ENCODE measurements at regions not wholly inside any gene's neighbourhood (a gene's known extent, or its start where the extent isn't known, plus 50 kb on each side); places are given as distances from the start of the nearest gene placed in this dataset.

DNA sequence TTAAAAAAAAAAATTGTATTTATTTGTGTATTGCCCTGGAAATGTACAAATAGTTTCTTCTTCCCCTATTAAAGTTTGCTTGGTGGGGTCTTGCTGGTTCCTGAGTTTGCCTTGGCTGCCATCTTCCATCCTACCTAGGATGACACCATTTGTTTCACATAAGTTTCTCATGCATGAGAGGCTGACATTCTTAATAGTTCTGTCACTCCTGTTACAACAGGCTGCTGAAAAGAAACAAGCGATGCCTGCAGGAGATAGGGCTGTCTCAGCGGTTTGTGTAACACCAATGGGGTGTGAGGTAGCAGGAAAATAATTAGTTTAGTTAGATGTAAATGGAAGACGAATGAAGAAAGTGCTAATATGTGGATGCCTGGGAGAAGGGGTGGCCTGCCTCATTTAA is 1000.9 kb upstream of the RBFOX1 start:
- DNase-seq (ENCODE audit: extremely low read depth, low read depth) = no peak
- TF ChIP-seq, protein P1, sequence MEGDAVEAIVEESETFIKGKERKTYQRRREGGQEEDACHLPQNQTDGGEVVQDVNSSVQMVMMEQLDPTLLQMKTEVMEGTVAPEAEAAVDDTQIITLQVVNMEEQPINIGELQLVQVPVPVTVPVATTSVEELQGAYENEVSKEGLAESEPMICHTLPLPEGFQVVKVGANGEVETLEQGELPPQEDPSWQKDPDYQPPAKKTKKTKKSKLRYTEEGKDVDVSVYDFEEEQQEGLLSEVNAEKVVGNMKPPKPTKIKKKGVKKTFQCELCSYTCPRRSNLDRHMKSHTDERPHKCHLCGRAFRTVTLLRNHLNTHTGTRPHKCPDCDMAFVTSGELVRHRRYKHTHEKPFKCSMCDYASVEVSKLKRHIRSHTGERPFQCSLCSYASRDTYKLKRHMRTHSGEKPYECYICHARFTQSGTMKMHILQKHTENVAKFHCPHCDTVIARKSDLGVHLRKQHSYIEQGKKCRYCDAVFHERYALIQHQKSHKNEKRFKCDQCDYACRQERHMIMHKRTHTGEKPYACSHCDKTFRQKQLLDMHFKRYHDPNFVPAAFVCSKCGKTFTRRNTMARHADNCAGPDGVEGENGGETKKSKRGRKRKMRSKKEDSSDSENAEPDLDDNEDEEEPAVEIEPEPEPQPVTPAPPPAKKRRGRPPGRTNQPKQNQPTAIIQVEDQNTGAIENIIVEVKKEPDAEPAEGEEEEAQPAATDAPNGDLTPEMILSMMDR (IDR thresholded peaks at IDR 0.05; ENCODE audit: low read depth, low read length) = no peak

DNA sequence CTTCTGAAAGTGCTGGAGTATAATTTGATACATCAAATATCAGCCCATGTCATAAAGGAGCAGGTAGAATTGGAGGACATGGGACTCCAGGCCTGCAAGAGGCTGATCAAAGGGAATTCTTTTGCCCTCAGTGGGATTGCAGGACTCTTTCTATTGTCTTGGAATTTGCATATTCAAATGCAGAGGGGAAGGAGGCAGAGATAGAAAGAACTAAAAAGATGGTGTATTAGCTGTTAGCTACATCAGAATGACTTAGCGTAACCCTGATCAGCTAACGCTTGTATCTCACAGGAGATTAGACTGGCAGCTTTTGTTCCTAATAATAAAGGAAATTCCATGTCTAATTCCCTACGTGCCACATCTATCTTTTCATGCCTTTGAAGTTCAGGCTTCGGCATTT is 1014.7 kb upstream of the RBFOX1 start:
- no peak for DNase-seq (ENCODE audit: extremely low read depth, low read depth)
- TF ChIP-seq, protein P1 (IDR thresholded peaks at IDR 0.05; ENCODE audit: low read depth, low read length) = no peak

GRCh38 chr16:6309271-6309670 is 1023.4 kb upstream of the RBFOX1 start:
- TF ChIP-seq, protein P1 (IDR thresholded peaks at IDR 0.05; ENCODE audit: low read depth, low read length) = no peak
- DNase-seq (ENCODE audit: extremely low read depth, low read depth) = no peak

GRCh38 chr16:6308176-6308575 is 1024.5 kb upstream of the RBFOX1 start:
- TF ChIP-seq, protein P1 (IDR thresholded peaks at IDR 0.05; ENCODE audit: low read depth, low read length) = no peak
- DNase-seq (ENCODE audit: extremely low read depth, low read depth) = no peak

GRCh38 chr16:6300523-6300922 is 1032.1 kb upstream of the RBFOX1 start:
- TF ChIP-seq, protein P1 (IDR thresholded peaks at IDR 0.05; ENCODE audit: low read depth, low read length) = no peak
- no peak for DNase-seq (ENCODE audit: extremely low read depth, low read depth)

GRCh38 chr16:6297666-6298410 is 1034.8 kb upstream of the RBFOX1 start:
- TF ChIP-seq, protein P1 (IDR thresholded peaks at IDR 0.05; ENCODE audit: low read depth, low read length) = no peak
- DNase-seq (ENCODE audit: extremely low read depth, low read depth) = no peak

DNA sequence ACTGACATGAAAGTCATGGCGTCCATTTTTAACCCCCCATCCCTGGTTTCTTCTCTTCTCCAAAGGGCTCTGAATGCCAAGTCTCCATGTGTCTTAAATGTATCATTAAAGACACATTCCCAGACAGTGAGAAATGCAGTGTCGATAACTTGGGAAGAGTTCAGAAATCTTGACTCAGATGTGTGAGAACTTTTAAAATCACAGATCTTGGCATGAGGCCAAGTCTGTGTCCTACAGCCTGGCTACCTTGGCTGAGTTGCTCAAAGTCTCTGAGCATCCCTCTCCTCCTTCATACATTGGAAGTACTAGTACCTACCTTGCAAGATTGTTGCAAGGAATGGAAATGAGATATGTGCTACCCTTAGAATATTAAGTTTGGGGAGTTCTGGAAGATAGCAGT is 1046.5 kb upstream of the RBFOX1 start:
- TF ChIP-seq, protein P1 (IDR thresholded peaks at IDR 0.05; ENCODE audit: low read depth, low read length) = no peak
- DNase-seq (ENCODE audit: extremely low read depth, low read depth) = no peak
